Peyer's patch (tissue), 4 donors: ENCODE measurements at regions not wholly inside any gene's neighbourhood (a gene's known extent, or its start where the extent isn't known, plus 50 kb on each side); places are given as distances from the start of the nearest gene placed in this dataset.

Experiments
- DNase-seq, 3 donors: peaks; one replicate each; pipeline ENCODE4 v3.0.0-alpha.2; 2017 to 2019
- H3K27ac ChIP-seq, 4 donors: fragments of 200-600 bp; sonication (generic); one replicate each; pipeline ENCODE4 v1.5.1; 2016 to 2019
- H3K27me3 ChIP-seq, 2 donors: fragments of 200-600 bp; sonication (generic); one replicate each; pipeline ENCODE4 v1.5.1; 2019
- H3K36me3 ChIP-seq, 3 donors: fragments of 200-600 bp; sonication (generic); one replicate each; pipeline ENCODE4 v1.5.1; 2016 to 2019
- H3K4me1 ChIP-seq, 4 donors: fragments of 200-600 bp; sonication (generic); one replicate each; pipeline ENCODE4 v1.5.1; 2016 to 2019
- H3K4me3 ChIP-seq, 4 donors: fragments of 200-600 bp; sonication (generic); 1 replicate in 3 of 4; 2 replicates in 1 of 4; pipeline ENCODE4 v1.5.1; 2016 to 2019; ENCODE audit warnings: mild to moderate bottlenecking in 1 of 4
- H3K9me3 ChIP-seq, 4 donors: fragments of 200-600 bp; sonication (generic); one replicate each; pipeline ENCODE4 v1.5.1; 2016 to 2019; ENCODE audit warnings: mild to moderate bottlenecking in 1 of 4
- CTCF ChIP-seq, 6 experiments: fragments of 450-650 bp in 4 of 6; fragments of 200-600 bp in 2 of 6; sonication (generic) in 1 of 6; IDR thresholded peaks; one replicate each; pipeline ENCODE4 v1.5.1; 2017 to 2019; ENCODE audit warnings: antibody characterized with exemption in 6 of 6, mild to moderate bottlenecking in 3 of 6, moderate library complexity in 1 of 6
- POLR2A ChIP-seq, 2 donors: fragments of 450-650 bp; IDR thresholded peaks; one replicate each; pipeline ENCODE4 v1.5.1; 2017; ENCODE audit warnings: antibody characterized with exemption in 2 of 2, mild to moderate bottlenecking in 2 of 2, moderate library complexity in 2 of 2

- no peaks in the 10 kb centered on the region for H3K9me3 ChIP-seq
Measured at GRCh38 chr12:59895166-59895775, 299.4 kb downstream of the SLC16A7 start.

GRCh38 chr12:59904874-59905521, 309.2 kb downstream of the SLC16A7 start:
- H3K27me3 ChIP-seq: no peaks in the 10 kb centered on the region
- no peaks in the 10 kb centered on the region for H3K4me1 ChIP-seq
- no peak overlapping the region for H3K4me3 ChIP-seq
- no peak overlapping the region for H3K27ac ChIP-seq
- TF ChIP-seq CTCF (IDR thresholded peaks at IDR 0.05) (no peak), POLR2A (IDR thresholded peaks at IDR 0.05) (no peak)
- H3K9me3 ChIP-seq: no peaks in the 10 kb centered on the region
- DNase-seq: no peak
- no peaks in the 10 kb centered on the region for H3K36me3 ChIP-seq

More at GRCh38 chr12:59895166-59895775, 299.4 kb downstream of the SLC16A7 start:
- Histone ChIP-seq H3K27me3 (no peaks in the 10 kb centered on the region), H3K27ac (no peak overlapping the region), H3K36me3 (no peaks in the 10 kb centered on the region), H3K4me1 (no peaks in the 10 kb centered on the region), H3K4me3 (no peak overlapping the region)
- TF ChIP-seq CTCF (IDR thresholded peaks at IDR 0.05) (no peak), POLR2A (IDR thresholded peaks at IDR 0.05) (no peak)
- no peak for DNase-seq

- no peaks in the 10 kb centered on the region for H3K9me3 ChIP-seq
- H3K36me3 ChIP-seq: no peaks in the 10 kb centered on the region
- no peaks in the 10 kb centered on the region for H3K4me1 ChIP-seq
- H3K4me3 ChIP-seq: no peak overlapping the region
- DNase-seq: no peak
- TF ChIP-seq POLR2A (IDR thresholded peaks at IDR 0.05) (no peak), CTCF (IDR thresholded peaks at IDR 0.05) (no peak)
- H3K27me3 ChIP-seq: no peaks in the 10 kb centered on the region
- H3K27ac ChIP-seq: no peak overlapping the region
Measured at GRCh38 chr12:59911516-59911915, 315.7 kb downstream of the SLC16A7 start.

GRCh38 chr12:59916988-59917387, 321.2 kb downstream of the SLC16A7 start:
- no peak for DNase-seq
- Histone ChIP-seq H3K4me3 (no peak overlapping the region), H3K27ac (no peak overlapping the region), H3K27me3 (no peaks in the 10 kb centered on the region), H3K9me3 (no peaks in the 10 kb centered on the region), H3K36me3 (no peaks in the 10 kb centered on the region), H3K4me1 (no peaks in the 10 kb centered on the region)
- TF ChIP-seq CTCF (IDR thresholded peaks at IDR 0.05): no peak
- no peak for TF ChIP-seq POLR2A (IDR thresholded peaks at IDR 0.05)

- no peaks in the 10 kb centered on the region for H3K9me3 ChIP-seq
- no peak overlapping the region for H3K27ac ChIP-seq
- DNase-seq: no peak
- H3K4me3 ChIP-seq: no peak overlapping the region
- TF ChIP-seq CTCF (IDR thresholded peaks at IDR 0.05) (no peak), POLR2A (IDR thresholded peaks at IDR 0.05) (no peak)
- H3K4me1 ChIP-seq: no peaks in the 10 kb centered on the region
- H3K27me3 ChIP-seq: no peaks in the 10 kb centered on the region
- H3K36me3 ChIP-seq: no peaks in the 10 kb centered on the region
Measured at GRCh38 chr12:59927032-59927431, 331.2 kb downstream of the SLC16A7 start.
